Neural progenitor cell (in vitro differentiated cells): ENCODE measurements at regions not wholly inside any gene's neighbourhood (a gene's known extent, or its start where the extent isn't known, plus 50 kb on each side); places are given as distances from the start of the nearest gene placed in this dataset.

Source experiments
- DNase-seq: peaks from one replicate; pipeline ENCODE4 v3.0.0-alpha.2; 2016; ENCODE audit warnings: low spot score
- H2AFZ ChIP-seq: fragments of 200-600 bp; sonication (generic); replicated peaks from 2 replicates; pipeline ENCODE4 v1.6.1; 2016; ENCODE audit warnings: antibody characterized with exemption
- H3F3A ChIP-seq: fragments of 200-600 bp; sonication (generic); 2 replicates; pipeline ENCODE4 v1.6.1; 2016; ENCODE audit warnings: antibody characterized with exemption, low read depth
- H3K27ac ChIP-seq: fragments of 200-600 bp; sonication (generic); 2 replicates; pipeline ENCODE4 v1.5.1; 2016; ENCODE audit warnings: mild to moderate bottlenecking
- H3K27me3 ChIP-seq: fragments of 200-600 bp; sonication (generic); 2 replicates; pipeline ENCODE4 v1.6.1; 2016; ENCODE audit warnings: mild to moderate bottlenecking, moderate library complexity
- H3K36me3 ChIP-seq: fragments of 200-600 bp; sonication (generic); 2 replicates; pipeline ENCODE4 v1.5.1; 2016
- H3K4me1 ChIP-seq: fragments of 200-600 bp; sonication (generic); 2 replicates; pipeline ENCODE4 v1.6.1; 2016; ENCODE audit warnings: mixed run types
- H3K4me2 ChIP-seq: fragments of 200-600 bp; sonication (generic); 2 replicates; pipeline ENCODE4 v1.6.1; 2016
- H3K4me3 ChIP-seq: fragments of 200-600 bp; sonication (generic); 2 replicates; pipeline ENCODE4 v1.5.1; 2016
- H3K79me2 ChIP-seq: fragments of 200-600 bp; sonication (generic); 2 replicates; pipeline ENCODE4 v1.6.1; 2016; ENCODE audit warnings: low read depth
- H3K9ac ChIP-seq: fragments of 200-600 bp; sonication (generic); 2 replicates; pipeline ENCODE4 v1.6.1; 2016
- H3K9me3 ChIP-seq: fragments of 200-600 bp; sonication (generic); 2 replicates; pipeline ENCODE4 v1.5.1; 2016; ENCODE audit warnings: low read depth
- H4K20me1 ChIP-seq: fragments of 200-600 bp; sonication (generic); 2 replicates; pipeline ENCODE4 v1.6.1; 2016; ENCODE audit warnings: low read depth
- H3K27ac Mint-ChIP-seq: 3 replicates; pipeline ENCODE4 v1.8.0; 2021; ENCODE audit warnings: mixed read lengths
- H3K27me3 Mint-ChIP-seq: 2 replicates; pipeline ENCODE4 v1.8.0; 2022; ENCODE audit warnings: low read depth, mild to moderate bottlenecking, inconsistent platforms, moderate library complexity, mixed read lengths; ENCODE audit not compliant: insufficient read depth
- H3K36me3 Mint-ChIP-seq: 3 replicates; pipeline ENCODE4 v1.8.0; 2021; ENCODE audit warnings: mixed read lengths
- H3K4me1 Mint-ChIP-seq: 3 replicates; pipeline ENCODE4 v1.8.0; 2021; ENCODE audit warnings: mixed read lengths
- H3K4me3 Mint-ChIP-seq: 3 replicates; pipeline ENCODE4 v1.8.0; 2021; ENCODE audit warnings: mild to moderate bottlenecking, moderate library complexity, mixed read lengths
- H3K9me3 Mint-ChIP-seq: 3 replicates; pipeline ENCODE4 v1.8.0; 2020; ENCODE audit warnings: mixed read lengths
- EZH2 ChIP-seq: fragments of 200-600 bp; sonication (generic); IDR thresholded peaks from 2 replicates; pipeline ENCODE4 v1.6.1; 2017; ENCODE audit warnings: antibody characterized with exemption, mild to moderate bottlenecking, moderate library complexity
- EZH2phosphoT487 ChIP-seq: fragments of 200-600 bp; sonication (generic); IDR thresholded peaks from 2 replicates; pipeline ENCODE4 v1.6.1; 2017; ENCODE audit warnings: antibody characterized with exemption
- TF ChIP-seq, protein P1 (sequence below): fragments of 200-600 bp; sonication (generic); IDR thresholded peaks from 2 replicates; pipeline ENCODE4 v1.5.1; 2017; ENCODE audit warnings: antibody characterized with exemption, mild to moderate bottlenecking

DNA sequence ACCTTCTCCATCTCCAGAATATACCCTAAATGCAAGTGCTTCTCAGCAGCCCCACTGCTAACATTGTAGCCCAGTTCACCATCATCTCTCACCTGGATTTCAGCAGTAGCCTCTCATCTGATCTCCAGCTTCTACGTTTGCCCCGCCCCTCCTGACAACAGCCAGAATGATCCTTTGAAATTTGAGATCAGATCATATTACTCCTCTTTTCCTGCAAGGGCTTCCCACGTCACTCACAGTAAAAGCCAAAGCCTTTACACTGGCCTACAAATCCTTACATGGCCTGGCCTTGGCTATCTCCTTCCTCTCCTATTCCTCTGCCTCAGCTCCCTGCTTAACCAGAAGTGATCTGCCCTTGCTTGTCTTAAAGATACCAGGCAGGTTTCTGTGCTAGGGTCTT is 94.3 kb upstream of the NBEA start:
- H4K20me1 ChIP-seq = no peaks in the 10 kb centered on the region
- no peaks in the 10 kb centered on the region for H3K27me3 ChIP-seq
- H3K4me3 ChIP-seq = no peak overlapping the region
- no peak overlapping the region for H2AFZ ChIP-seq
- no peaks in the 10 kb centered on the region for H3K9me3 ChIP-seq
- H3F3A ChIP-seq = no peaks in the 10 kb centered on the region
- Mint-ChIP-seq H3K4me3 (no peak overlapping the region), H3K9me3 (no peaks in the 10 kb centered on the region), H3K4me1 (peaks cover 6% of the 10 kb centered on the region), H3K36me3 (no peaks in the 10 kb centered on the region), H3K27me3 (no peaks in the 10 kb centered on the region), H3K27ac (no peak overlapping the region)
- no peaks in the 10 kb centered on the region for H3K36me3 ChIP-seq
- no peak for DNase-seq
- no peaks in the 10 kb centered on the region for H3K79me2 ChIP-seq
- no peak overlapping the region for H3K9ac ChIP-seq
- TF ChIP-seq EZH2 = no peak
- no peak overlapping the region for H3K4me2 ChIP-seq
- H3K27ac ChIP-seq = no peak overlapping the region
- H3K4me1 ChIP-seq = no peaks in the 10 kb centered on the region

DNA sequence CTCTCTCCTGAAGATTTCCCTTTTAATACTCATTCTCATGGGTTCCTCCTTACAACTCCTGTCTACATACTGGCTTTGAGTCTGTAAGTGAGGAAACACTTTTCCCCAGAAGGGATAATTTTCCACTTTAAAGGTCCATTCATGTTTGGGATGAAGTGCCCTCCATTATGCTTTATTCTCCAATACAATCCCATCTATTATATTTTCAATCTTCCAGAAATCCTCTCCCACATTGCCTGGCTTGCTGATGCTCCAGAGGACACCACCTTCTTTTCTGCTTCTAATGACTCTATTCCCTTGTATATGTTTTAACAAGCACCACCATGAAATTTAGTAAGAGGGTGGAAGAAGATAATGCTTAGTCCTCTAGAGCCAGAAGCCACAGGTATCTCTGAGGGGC is 92.7 kb upstream of the NBEA start:
- Mint-ChIP-seq H3K9me3 (no peaks in the 10 kb centered on the region), H3K4me3 (no peak overlapping the region), H3K4me1 (peaks cover 9% of the 10 kb centered on the region), H3K27ac (no peak overlapping the region), H3K27me3 (no peaks in the 10 kb centered on the region), H3K36me3 (no peaks in the 10 kb centered on the region)
- Histone ChIP-seq H2AFZ (no peak overlapping the region), H3K27ac (no peak overlapping the region), H3F3A (no peaks in the 10 kb centered on the region), H3K9ac (no peak overlapping the region), H4K20me1 (no peaks in the 10 kb centered on the region), H3K4me3 (no peak overlapping the region), H3K4me1 (peaks cover 4% of the 10 kb centered on the region), H3K36me3 (no peaks in the 10 kb centered on the region), H3K27me3 (no peaks in the 10 kb centered on the region), H3K4me2 (no peak overlapping the region), H3K9me3 (no peaks in the 10 kb centered on the region), H3K79me2 (no peaks in the 10 kb centered on the region)
- no peak for DNase-seq
- TF ChIP-seq, protein P1, sequence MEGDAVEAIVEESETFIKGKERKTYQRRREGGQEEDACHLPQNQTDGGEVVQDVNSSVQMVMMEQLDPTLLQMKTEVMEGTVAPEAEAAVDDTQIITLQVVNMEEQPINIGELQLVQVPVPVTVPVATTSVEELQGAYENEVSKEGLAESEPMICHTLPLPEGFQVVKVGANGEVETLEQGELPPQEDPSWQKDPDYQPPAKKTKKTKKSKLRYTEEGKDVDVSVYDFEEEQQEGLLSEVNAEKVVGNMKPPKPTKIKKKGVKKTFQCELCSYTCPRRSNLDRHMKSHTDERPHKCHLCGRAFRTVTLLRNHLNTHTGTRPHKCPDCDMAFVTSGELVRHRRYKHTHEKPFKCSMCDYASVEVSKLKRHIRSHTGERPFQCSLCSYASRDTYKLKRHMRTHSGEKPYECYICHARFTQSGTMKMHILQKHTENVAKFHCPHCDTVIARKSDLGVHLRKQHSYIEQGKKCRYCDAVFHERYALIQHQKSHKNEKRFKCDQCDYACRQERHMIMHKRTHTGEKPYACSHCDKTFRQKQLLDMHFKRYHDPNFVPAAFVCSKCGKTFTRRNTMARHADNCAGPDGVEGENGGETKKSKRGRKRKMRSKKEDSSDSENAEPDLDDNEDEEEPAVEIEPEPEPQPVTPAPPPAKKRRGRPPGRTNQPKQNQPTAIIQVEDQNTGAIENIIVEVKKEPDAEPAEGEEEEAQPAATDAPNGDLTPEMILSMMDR = no peak
- no peak for TF ChIP-seq EZH2phosphoT487
- no peak for TF ChIP-seq EZH2

DNA sequence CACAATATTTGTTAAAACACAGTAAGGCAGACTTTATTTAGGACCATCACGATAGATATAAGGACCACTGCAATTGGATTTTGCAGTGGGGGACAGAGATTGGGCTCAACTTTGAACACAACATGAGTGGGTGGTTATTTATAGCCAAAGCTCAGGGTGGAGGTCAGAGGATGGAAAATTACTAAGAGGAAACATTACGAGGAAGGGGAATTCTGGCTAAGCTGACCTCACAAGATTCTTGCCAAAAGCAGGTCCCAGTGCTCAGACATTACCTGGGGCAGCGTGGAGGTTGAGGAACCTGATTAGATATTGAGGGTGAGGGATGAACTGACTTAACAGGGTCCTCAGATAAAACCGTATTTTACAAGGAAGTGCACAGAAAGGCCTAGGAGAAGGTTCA is 88.9 kb upstream of the NBEA start:
- Histone ChIP-seq H3F3A (no peaks in the 10 kb centered on the region), H3K27me3 (no peaks in the 10 kb centered on the region), H4K20me1 (no peaks in the 10 kb centered on the region), H3K79me2 (no peaks in the 10 kb centered on the region), H3K9ac (no peak overlapping the region), H3K9me3 (no peaks in the 10 kb centered on the region), H3K4me3 (no peak overlapping the region), H3K27ac (no peak overlapping the region), H3K4me1 (peaks cover 4% of the 10 kb centered on the region), H2AFZ (no peak overlapping the region), H3K4me2 (no peak overlapping the region), H3K36me3 (no peaks in the 10 kb centered on the region)
- no peak for TF ChIP-seq EZH2
- no peak for TF ChIP-seq EZH2phosphoT487
- TF ChIP-seq, protein P1 = no peak
- H3K27me3 Mint-ChIP-seq = no peaks in the 10 kb centered on the region
- H3K36me3 Mint-ChIP-seq = no peaks in the 10 kb centered on the region
- H3K9me3 Mint-ChIP-seq = no peaks in the 10 kb centered on the region
- no peak for DNase-seq
- peaks cover 4% of the 10 kb centered on the region for H3K4me1 Mint-ChIP-seq
- no peak overlapping the region for H3K27ac Mint-ChIP-seq
- no peak overlapping the region for H3K4me3 Mint-ChIP-seq

DNA sequence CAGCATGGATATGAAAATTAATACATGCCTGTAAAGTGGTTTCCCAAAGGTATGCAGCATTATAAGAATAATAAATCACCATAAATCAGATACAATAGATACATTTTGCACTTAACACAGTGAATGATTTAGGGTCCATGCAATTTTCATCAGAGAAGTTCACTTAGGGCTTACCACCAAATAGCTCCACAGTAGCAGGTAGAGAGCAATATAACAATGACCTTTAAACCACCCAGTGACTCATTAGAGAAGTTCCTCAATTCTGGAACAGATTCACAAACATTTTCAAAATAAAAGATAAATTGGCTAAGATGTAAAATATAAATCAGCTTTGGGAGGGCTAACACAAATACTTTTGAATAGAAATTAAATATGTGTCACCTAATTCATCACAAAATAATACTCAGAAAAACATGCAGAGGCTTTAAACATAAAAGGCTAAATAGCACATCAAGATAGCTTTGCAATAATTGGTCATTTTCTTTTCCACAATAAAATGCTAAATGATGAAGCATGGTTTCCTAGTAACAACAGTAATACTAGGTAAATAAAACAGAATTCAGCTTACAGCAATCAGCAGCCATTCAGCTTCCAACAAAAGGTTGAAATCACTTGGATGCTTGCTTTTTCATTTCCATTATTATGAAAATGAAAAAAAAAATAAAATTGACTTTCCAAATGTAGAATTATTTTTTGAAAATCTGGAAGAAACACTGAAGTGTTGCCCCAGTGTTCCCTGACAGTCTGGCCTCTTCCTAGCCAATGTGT is 84.3 kb upstream of the NBEA start:
- no peaks in the 10 kb centered on the region for H3K36me3 ChIP-seq
- H3K27ac ChIP-seq = no peak overlapping the region
- no peaks in the 10 kb centered on the region for H3K36me3 Mint-ChIP-seq
- no peaks in the 10 kb centered on the region for H3K79me2 ChIP-seq
- no peak for TF ChIP-seq EZH2phosphoT487
- TF ChIP-seq, protein P1 = no peak
- no peak overlapping the region for H3K9ac ChIP-seq
- no peaks in the 10 kb centered on the region for H3K9me3 Mint-ChIP-seq
- H3K4me1 Mint-ChIP-seq = peaks cover 4% of the 10 kb centered on the region
- H2AFZ ChIP-seq = no peak overlapping the region
- no peaks in the 10 kb centered on the region for H3K27me3 Mint-ChIP-seq
- H3K4me2 ChIP-seq = no peak overlapping the region
- no peak overlapping the region for H3K4me3 Mint-ChIP-seq
- H3K27me3 ChIP-seq = no peaks in the 10 kb centered on the region
- no peaks in the 10 kb centered on the region for H4K20me1 ChIP-seq
- H3K9me3 ChIP-seq = no peaks in the 10 kb centered on the region
- no peak for DNase-seq
- H3K4me3 ChIP-seq = no peak overlapping the region
- no peak overlapping the region for H3K27ac Mint-ChIP-seq
- H3F3A ChIP-seq = no peaks in the 10 kb centered on the region
- peaks cover 4% of the 10 kb centered on the region for H3K4me1 ChIP-seq
